ENCODE measurements at regions not wholly inside any gene's neighbourhood (a gene's known extent, or its start where the extent isn't known, plus 50 kb on each side); places are given as distances from the start of the nearest gene placed in this dataset.

GRCh38 chr1:4380564-4381168, 273.7 kb upstream of the AJAP1 start:
- Histone ChIP-seq H2AK9ac (replicated peaks; ENCODE audit: low read depth, low read length, poor library complexity) (no peak overlapping the region), H3K36me3 (ENCODE audit: control insufficient read depth, insufficient read depth, low read length) (no peaks in the 10 kb centered on the region), H3K27me3 (ENCODE audit: control insufficient read depth, insufficient read depth, low read length) (no peaks in the 10 kb centered on the region), H3K14ac (replicated peaks; ENCODE audit: low read depth, low read length) (no peak overlapping the region), H2BK120ac (ENCODE audit: low read depth, low read length) (no peak overlapping the region), H3K23ac (ENCODE audit: low read depth, low read length) (no peak overlapping the region), H2AFZ (replicated peaks; ENCODE audit: low read length, poor library complexity) (no peak overlapping the region), H4K20me1 (ENCODE audit: insufficient read depth, low read length) (no peaks in the 10 kb centered on the region), H4K5ac (ENCODE audit: low read depth, low read length) (no peak overlapping the region), H3K9me3 (ENCODE audit: control insufficient read depth, insufficient read depth, low read length) (peaks cover 31% of the 10 kb centered on the region), H3K79me1 (ENCODE audit: low read depth in 1 of 2, low read length in 2 of 2) (no peaks in the 10 kb centered on the region), H3K9ac (ENCODE audit: low read depth, low read length) (no peak overlapping the region), H3K27ac (ENCODE audit: insufficient read depth, low read length) (no peak overlapping the region), H2BK5ac (ENCODE audit: low read depth, low read length, poor library complexity, severe bottlenecking) (no peak overlapping the region), H3K18ac (ENCODE audit: low read depth, low read length) (no peak overlapping the region), H3K56ac (ENCODE audit: extremely low read depth, insufficient read depth, low read length) (no peak overlapping the region), H3K4me3 (ENCODE audit: insufficient read depth, low read depth, low read length) (no peak overlapping the region), H4K91ac (ENCODE audit: insufficient read depth, low read depth, low read length) (no peak overlapping the region), H4K8ac (ENCODE audit: low read depth in 2 of 2, low read length in 2 of 2) (no peak overlapping the region), H3K4me2 (ENCODE audit: low read depth, low read length) (no peak overlapping the region), H2BK15ac (ENCODE audit: low read depth, low read length) (no peak overlapping the region), H3K4ac (ENCODE audit: low read depth, low read length) (no peak overlapping the region), H2AK5ac (ENCODE audit: low read depth, low read length) (no peak overlapping the region), H3K9me1 (ENCODE audit: insufficient read depth, low read length) (no peaks in the 10 kb centered on the region), H3K4me1 (ENCODE audit: control insufficient read depth, insufficient read depth, low read length) (no peaks in the 10 kb centered on the region), H2BK20ac (ENCODE audit: low read depth, low read length) (no peak overlapping the region)
- intact Hi-C loops (cut with micrococcal nuclease) (no loop called here), in situ Hi-C loops (cut with MboI; ENCODE audit: low sequenced_read_pairs) (no loop called here), dilution Hi-C loops (cut with HindIII; ENCODE audit: low sequenced_read_pairs, unreplicated experiment) (no loop called here)
- no peak for ATAC-seq (ENCODE audit: low read depth)
- no TSS peak for BruUV-seq (replicated peaks)
- ChIA-PET CTCF (no interaction called here), POLR2A (ENCODE audit: unreplicated experiment) (no interaction called here)
- TF ChIP-seq NFE2L2 (IDR thresholded peaks at IDR 0.05; ENCODE audit: low read depth, low read length) (no peak), MAFK (IDR thresholded peaks at IDR 0.05; ENCODE audit: low read depth, low read length) (no peak), CEBPB (IDR thresholded peaks at IDR 0.05; ENCODE audit: low read depth, low read length) (no peak), RFX5 (IDR thresholded peaks at IDR 0.05; ENCODE audit: low read depth, low read length) (no peak), RCOR1 (IDR thresholded peaks at IDR 0.05; ENCODE audit: insufficient replicate concordance, low read length) (no peak), MAZ (IDR thresholded peaks at IDR 0.05; ENCODE audit: borderline replicate concordance, low read depth, low read length) (no peak), SMC3 (IDR thresholded peaks at IDR 0.05; ENCODE audit: low read depth, low read length) (no peak), BHLHE40 (IDR thresholded peaks at IDR 0.05; ENCODE audit: low read depth, low read length) (no peak), POLR2A (IDR thresholded peaks at IDR 0.05; ENCODE audit: low read depth, low read length) (no peak), RAD21 (IDR thresholded peaks at IDR 0.05; ENCODE audit: low read length) (no peak), MXI1 (IDR thresholded peaks at IDR 0.05; ENCODE audit: borderline replicate concordance, low read depth, low read length) (no peak), CHD1 (IDR thresholded peaks at IDR 0.05; ENCODE audit: low read depth, low read length) (no peak), FOS (IDR thresholded peaks at IDR 0.05; ENCODE audit: low read depth, low read length) (no peak)
- TF ChIP-seq, protein P1, sequence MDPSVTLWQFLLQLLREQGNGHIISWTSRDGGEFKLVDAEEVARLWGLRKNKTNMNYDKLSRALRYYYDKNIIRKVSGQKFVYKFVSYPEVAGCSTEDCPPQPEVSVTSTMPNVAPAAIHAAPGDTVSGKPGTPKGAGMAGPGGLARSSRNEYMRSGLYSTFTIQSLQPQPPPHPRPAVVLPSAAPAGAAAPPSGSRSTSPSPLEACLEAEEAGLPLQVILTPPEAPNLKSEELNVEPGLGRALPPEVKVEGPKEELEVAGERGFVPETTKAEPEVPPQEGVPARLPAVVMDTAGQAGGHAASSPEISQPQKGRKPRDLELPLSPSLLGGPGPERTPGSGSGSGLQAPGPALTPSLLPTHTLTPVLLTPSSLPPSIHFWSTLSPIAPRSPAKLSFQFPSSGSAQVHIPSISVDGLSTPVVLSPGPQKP (IDR thresholded peaks at IDR 0.05; ENCODE audit: borderline replicate concordance, low read depth, low read length): no peak
- TF ChIP-seq, protein P2, sequence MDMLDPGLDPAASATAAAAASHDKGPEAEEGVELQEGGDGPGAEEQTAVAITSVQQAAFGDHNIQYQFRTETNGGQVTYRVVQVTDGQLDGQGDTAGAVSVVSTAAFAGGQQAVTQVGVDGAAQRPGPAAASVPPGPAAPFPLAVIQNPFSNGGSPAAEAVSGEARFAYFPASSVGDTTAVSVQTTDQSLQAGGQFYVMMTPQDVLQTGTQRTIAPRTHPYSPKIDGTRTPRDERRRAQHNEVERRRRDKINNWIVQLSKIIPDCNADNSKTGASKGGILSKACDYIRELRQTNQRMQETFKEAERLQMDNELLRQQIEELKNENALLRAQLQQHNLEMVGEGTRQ (IDR thresholded peaks at IDR 0.05; ENCODE audit: low read depth, low read length): no peak
- TF ChIP-seq, protein P3, sequence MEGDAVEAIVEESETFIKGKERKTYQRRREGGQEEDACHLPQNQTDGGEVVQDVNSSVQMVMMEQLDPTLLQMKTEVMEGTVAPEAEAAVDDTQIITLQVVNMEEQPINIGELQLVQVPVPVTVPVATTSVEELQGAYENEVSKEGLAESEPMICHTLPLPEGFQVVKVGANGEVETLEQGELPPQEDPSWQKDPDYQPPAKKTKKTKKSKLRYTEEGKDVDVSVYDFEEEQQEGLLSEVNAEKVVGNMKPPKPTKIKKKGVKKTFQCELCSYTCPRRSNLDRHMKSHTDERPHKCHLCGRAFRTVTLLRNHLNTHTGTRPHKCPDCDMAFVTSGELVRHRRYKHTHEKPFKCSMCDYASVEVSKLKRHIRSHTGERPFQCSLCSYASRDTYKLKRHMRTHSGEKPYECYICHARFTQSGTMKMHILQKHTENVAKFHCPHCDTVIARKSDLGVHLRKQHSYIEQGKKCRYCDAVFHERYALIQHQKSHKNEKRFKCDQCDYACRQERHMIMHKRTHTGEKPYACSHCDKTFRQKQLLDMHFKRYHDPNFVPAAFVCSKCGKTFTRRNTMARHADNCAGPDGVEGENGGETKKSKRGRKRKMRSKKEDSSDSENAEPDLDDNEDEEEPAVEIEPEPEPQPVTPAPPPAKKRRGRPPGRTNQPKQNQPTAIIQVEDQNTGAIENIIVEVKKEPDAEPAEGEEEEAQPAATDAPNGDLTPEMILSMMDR (conservative IDR thresholded peaks at IDR 0.05; ENCODE audit: low read depth, low read length): no peak
- DNase-seq: no peak
- no CpG with 5 or more reads among the region's 3 CpGs for WGBS, 2 experiments (ENCODE audit: extremely low coverage in 2 of 2, insufficient read length in 1 of 2)
